ENCODE measurements at regions not wholly inside any gene's neighbourhood (a gene's known extent, or its start where the extent isn't known, plus 50 kb on each side); places are given as distances from the start of the nearest gene placed in this dataset.

- no peak for TF ChIP-seq ZNF639 (CRISPR knock-in tag; conservative IDR thresholded peaks at IDR 0.05 in 1 of 2, IDR thresholded peaks at IDR 0.05 in 1 of 2)
- TF ChIP-seq SRF (CRISPR knock-in tag; IDR thresholded peaks at IDR 0.05) = no peak
- no peak for TF ChIP-seq HDAC6 (IDR thresholded peaks at IDR 0.05; ENCODE audit: low read depth, low read length)
- TF ChIP-seq E2F1 (CRISPR knock-in tag; IDR thresholded peaks at IDR 0.05) = no peak
- no peak for TF ChIP-seq HNRNPUL1 (IDR thresholded peaks at IDR 0.05; ENCODE audit: low read length)
- no peak for TF ChIP-seq KHSRP (IDR thresholded peaks at IDR 0.05)
- no peak for TF ChIP-seq TAF7 (tag; IDR thresholded peaks at IDR 0.05)
- TF ChIP-seq MLLT1 (IDR thresholded peaks at IDR 0.05) = no peak
- no peak for TF ChIP-seq SMC3 (conservative IDR thresholded peaks at IDR 0.05; ENCODE audit: insufficient read depth, low read depth, low read length)
- no peak for TF ChIP-seq ELK1 (CRISPR knock-in tag; IDR thresholded peaks at IDR 0.05)
- no peak for TF ChIP-seq NBN (IDR thresholded peaks at IDR 0.05; ENCODE audit: low read depth)
- TF ChIP-seq L3MBTL2 (IDR thresholded peaks at IDR 0.05) = no peak
- no peaks in the 10 kb centered on the region for H3K27me3 ChIP-seq (ENCODE audit: control insufficient read depth in 2 of 2, insufficient read depth in 2 of 2, low read length in 2 of 2)
- H3K9me1 ChIP-seq (ENCODE audit: control insufficient read depth, insufficient read depth, low read length) = no peaks in the 10 kb centered on the region
- BruUV-seq (replicated peaks) = no TSS peak
- H3K27ac ChIP-seq (ENCODE audit: extremely low read depth, low read depth, low read length) = no peak overlapping the region
- H3K9ac ChIP-seq (ENCODE audit: insufficient read depth in 1 of 2, low read depth in 2 of 2, low read length in 2 of 2) = no peak overlapping the region
- ChIA-PET POLR2A (no interaction called here), CTCF (ENCODE audit: low intra/inter-chr PET ratio) (no interaction called here)
- H3K36me3 ChIP-seq (ENCODE audit: control insufficient read depth, insufficient read depth, low read length) = no peaks in the 10 kb centered on the region
- intact Hi-C loops (cut with micrococcal nuclease) (no loop called here), in situ Hi-C loops (cut with MboI) (no loop called here)
- no peaks in the 10 kb centered on the region for H3K79me2 ChIP-seq (ENCODE audit: control insufficient read depth, insufficient read depth, low read length)
- DNase-seq (ENCODE audit: extremely low read depth in 1 of 4, low spot score in 3 of 4) = no peak
- H4K20me1 ChIP-seq (replicated peaks; ENCODE audit: control insufficient read depth, insufficient read depth, low read length) = no peaks in the 10 kb centered on the region
- H3K4me1 ChIP-seq (replicated peaks in 1 of 2; ENCODE audit: control insufficient read depth in 2 of 2, insufficient read depth in 2 of 2, low read length in 2 of 2) = no peaks in the 10 kb centered on the region
- H3K4me2 ChIP-seq (ENCODE audit: insufficient read depth, low read length) = no peak overlapping the region
- no peak overlapping the region for H2AFZ ChIP-seq (ENCODE audit: low read depth, low read length)
- no peak for ATAC-seq
- no peaks in the 10 kb centered on the region for H3K9me3 ChIP-seq (replicated peaks; ENCODE audit: control insufficient read depth, insufficient read depth, low read depth, low read length)
- no peak overlapping the region for H3K4me3 ChIP-seq
- no peak for FAIRE-seq
These were observed 147.9 kb upstream of the STXBP6 start for GRCh38 chr14:25197885-25198284.

Measured in K562 (cell line).